H1 (cell line): ENCODE measurements at regions not wholly inside any gene's neighbourhood (a gene's known extent, or its start where the extent isn't known, plus 50 kb on each side); places are given as distances from the start of the nearest gene placed in this dataset.

ENCODE experiments used
- EGR1 ChIP-seq: IDR thresholded peaks from 2 replicates; pipeline ENCODE4 v1.6.1; 2011; ENCODE audit warnings: low read depth, low read length, borderline replicate concordance
- POU5F1 ChIP-seq: IDR thresholded peaks from 2 replicates; pipeline ENCODE4 v1.6.1; 2011; ENCODE audit warnings: low read depth, mild to moderate bottlenecking, low read length, moderate library complexity
- SP1 ChIP-seq: IDR thresholded peaks from 2 replicates; pipeline ENCODE4 v1.6.1; 2011; ENCODE audit warnings: low read depth, low read length
- SUZ12 ChIP-seq: fragments of 200-600 bp; sonication (generic); IDR thresholded peaks from 2 replicates; pipeline ENCODE4 v1.6.1; 2012; ENCODE audit warnings: mild to moderate bottlenecking, inconsistent platforms, low read length, moderate library complexity, mixed read lengths
- TF ChIP-seq, protein P1 (sequence below): fragments of 300-600 bp; sonication (generic); IDR thresholded peaks from 2 replicates; pipeline ENCODE4 v1.7.1; 2012; ENCODE audit warnings: low read length, moderate library complexity, mild to moderate bottlenecking, inconsistent platforms; ENCODE audit not compliant: insufficient replicate concordance

DNA sequence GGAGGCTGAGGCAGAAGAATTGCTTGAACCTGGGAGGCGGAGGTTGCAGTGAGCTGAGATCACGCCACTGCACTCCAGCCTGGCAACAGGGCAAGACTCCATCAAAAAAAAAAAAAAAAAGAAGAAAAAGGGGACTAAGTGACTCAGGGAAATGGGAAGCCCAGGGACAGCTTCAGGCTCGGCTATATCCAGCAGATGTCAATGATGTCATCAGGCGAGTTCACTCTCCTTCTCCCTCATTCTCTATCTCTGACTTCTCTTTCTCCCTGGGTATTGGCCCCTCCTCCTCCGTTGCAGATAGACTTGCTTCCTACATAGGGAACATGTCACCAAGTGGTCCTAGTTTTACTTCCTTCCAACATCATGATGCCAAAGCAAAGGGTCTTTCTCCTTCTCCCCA lies 316.8 kb downstream of the TFAP2C start (continued):
- TF ChIP-seq, protein P1, sequence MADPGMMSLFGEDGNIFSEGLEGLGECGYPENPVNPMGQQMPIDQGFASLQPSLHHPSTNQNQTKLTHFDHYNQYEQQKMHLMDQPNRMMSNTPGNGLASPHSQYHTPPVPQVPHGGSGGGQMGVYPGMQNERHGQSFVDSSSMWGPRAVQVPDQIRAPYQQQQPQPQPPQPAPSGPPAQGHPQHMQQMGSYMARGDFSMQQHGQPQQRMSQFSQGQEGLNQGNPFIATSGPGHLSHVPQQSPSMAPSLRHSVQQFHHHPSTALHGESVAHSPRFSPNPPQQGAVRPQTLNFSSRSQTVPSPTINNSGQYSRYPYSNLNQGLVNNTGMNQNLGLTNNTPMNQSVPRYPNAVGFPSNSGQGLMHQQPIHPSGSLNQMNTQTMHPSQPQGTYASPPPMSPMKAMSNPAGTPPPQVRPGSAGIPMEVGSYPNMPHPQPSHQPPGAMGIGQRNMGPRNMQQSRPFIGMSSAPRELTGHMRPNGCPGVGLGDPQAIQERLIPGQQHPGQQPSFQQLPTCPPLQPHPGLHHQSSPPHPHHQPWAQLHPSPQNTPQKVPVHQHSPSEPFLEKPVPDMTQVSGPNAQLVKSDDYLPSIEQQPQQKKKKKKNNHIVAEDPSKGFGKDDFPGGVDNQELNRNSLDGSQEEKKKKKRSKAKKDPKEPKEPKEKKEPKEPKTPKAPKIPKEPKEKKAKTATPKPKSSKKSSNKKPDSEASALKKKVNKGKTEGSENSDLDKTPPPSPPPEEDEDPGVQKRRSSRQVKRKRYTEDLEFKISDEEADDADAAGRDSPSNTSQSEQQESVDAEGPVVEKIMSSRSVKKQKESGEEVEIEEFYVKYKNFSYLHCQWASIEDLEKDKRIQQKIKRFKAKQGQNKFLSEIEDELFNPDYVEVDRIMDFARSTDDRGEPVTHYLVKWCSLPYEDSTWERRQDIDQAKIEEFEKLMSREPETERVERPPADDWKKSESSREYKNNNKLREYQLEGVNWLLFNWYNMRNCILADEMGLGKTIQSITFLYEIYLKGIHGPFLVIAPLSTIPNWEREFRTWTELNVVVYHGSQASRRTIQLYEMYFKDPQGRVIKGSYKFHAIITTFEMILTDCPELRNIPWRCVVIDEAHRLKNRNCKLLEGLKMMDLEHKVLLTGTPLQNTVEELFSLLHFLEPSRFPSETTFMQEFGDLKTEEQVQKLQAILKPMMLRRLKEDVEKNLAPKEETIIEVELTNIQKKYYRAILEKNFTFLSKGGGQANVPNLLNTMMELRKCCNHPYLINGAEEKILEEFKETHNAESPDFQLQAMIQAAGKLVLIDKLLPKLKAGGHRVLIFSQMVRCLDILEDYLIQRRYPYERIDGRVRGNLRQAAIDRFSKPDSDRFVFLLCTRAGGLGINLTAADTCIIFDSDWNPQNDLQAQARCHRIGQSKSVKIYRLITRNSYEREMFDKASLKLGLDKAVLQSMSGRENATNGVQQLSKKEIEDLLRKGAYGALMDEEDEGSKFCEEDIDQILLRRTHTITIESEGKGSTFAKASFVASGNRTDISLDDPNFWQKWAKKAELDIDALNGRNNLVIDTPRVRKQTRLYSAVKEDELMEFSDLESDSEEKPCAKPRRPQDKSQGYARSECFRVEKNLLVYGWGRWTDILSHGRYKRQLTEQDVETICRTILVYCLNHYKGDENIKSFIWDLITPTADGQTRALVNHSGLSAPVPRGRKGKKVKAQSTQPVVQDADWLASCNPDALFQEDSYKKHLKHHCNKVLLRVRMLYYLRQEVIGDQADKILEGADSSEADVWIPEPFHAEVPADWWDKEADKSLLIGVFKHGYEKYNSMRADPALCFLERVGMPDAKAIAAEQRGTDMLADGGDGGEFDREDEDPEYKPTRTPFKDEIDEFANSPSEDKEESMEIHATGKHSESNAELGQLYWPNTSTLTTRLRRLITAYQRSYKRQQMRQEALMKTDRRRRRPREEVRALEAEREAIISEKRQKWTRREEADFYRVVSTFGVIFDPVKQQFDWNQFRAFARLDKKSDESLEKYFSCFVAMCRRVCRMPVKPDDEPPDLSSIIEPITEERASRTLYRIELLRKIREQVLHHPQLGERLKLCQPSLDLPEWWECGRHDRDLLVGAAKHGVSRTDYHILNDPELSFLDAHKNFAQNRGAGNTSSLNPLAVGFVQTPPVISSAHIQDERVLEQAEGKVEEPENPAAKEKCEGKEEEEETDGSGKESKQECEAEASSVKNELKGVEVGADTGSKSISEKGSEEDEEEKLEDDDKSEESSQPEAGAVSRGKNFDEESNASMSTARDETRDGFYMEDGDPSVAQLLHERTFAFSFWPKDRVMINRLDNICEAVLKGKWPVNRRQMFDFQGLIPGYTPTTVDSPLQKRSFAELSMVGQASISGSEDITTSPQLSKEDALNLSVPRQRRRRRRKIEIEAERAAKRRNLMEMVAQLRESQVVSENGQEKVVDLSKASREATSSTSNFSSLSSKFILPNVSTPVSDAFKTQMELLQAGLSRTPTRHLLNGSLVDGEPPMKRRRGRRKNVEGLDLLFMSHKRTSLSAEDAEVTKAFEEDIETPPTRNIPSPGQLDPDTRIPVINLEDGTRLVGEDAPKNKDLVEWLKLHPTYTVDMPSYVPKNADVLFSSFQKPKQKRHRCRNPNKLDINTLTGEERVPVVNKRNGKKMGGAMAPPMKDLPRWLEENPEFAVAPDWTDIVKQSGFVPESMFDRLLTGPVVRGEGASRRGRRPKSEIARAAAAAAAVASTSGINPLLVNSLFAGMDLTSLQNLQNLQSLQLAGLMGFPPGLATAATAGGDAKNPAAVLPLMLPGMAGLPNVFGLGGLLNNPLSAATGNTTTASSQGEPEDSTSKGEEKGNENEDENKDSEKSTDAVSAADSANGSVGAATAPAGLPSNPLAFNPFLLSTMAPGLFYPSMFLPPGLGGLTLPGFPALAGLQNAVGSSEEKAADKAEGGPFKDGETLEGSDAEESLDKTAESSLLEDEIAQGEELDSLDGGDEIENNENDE: no peak
- TF ChIP-seq EGR1: no peak
- no peak for TF ChIP-seq SUZ12
- TF ChIP-seq SP1: no peak
- no peak for TF ChIP-seq POU5F1
